ENCODE measurements at regions not wholly inside any gene's neighbourhood (a gene's known extent, or its start where the extent isn't known, plus 50 kb on each side); places are given as distances from the start of the nearest gene placed in this dataset.

GRCh38 chr12:5305425-5305824 lies 126.5 kb upstream of the NTF3 start:
- CTCF ChIA-PET, result no interaction called here
- no peak overlapping the region for H3K27ac ChIP-seq (ENCODE audit: extremely low read depth, low read depth, low read length)
- POLR2A ChIA-PET, result no interaction called here
- no peaks in the 10 kb centered on the region for H3K36me3 ChIP-seq (ENCODE audit: control insufficient read depth in 2 of 2, insufficient read depth in 1 of 2, low read length in 2 of 2)
- no peaks in the 10 kb centered on the region for H3K4me1 ChIP-seq (ENCODE audit: control insufficient read depth, insufficient read depth, low read length)
- no peak overlapping the region for H3K4me3 ChIP-seq (ENCODE audit: low read depth, low read length)
- H3K9me3 ChIP-seq (ENCODE audit: control insufficient read depth, insufficient read depth, low read depth, low read length), result no peaks in the 10 kb centered on the region
- TF ChIP-seq TSHZ1 (tag by site-specific recombination; IDR thresholded peaks at IDR 0.05; ENCODE audit: borderline replicate concordance), result no peak
- TF ChIP-seq SALL2 (tag by site-specific recombination; IDR thresholded peaks at IDR 0.05; ENCODE audit: borderline replicate concordance), result no peak
- no peak for TF ChIP-seq INSM2 (tag by site-specific recombination; IDR thresholded peaks at IDR 0.05)
- no peak for TF ChIP-seq ZNF155 (tag by site-specific recombination; IDR thresholded peaks at IDR 0.05)
- TF ChIP-seq ZFP3 (tag by site-specific recombination; IDR thresholded peaks at IDR 0.05; ENCODE audit: low read depth), result no peak
- TF ChIP-seq YY2 (tag by site-specific recombination; IDR thresholded peaks at IDR 0.05), result no peak
- no peak for TF ChIP-seq PRDM2 (tag by site-specific recombination; IDR thresholded peaks at IDR 0.05; ENCODE audit: borderline replicate concordance)
- no peak for TF ChIP-seq ZBTB20 (tag by site-specific recombination; IDR thresholded peaks at IDR 0.05)
- no peak for TF ChIP-seq ZNF658 (tag by site-specific recombination; IDR thresholded peaks at IDR 0.05)
- no peak for TF ChIP-seq ZNF391 (tag by site-specific recombination; IDR thresholded peaks at IDR 0.05; ENCODE audit: borderline replicate concordance, low read depth)
- TF ChIP-seq ZNF449 (tag by site-specific recombination; IDR thresholded peaks at IDR 0.05), result no peak
- TF ChIP-seq ZNF561 (tag by site-specific recombination; IDR thresholded peaks at IDR 0.05; ENCODE audit: borderline replicate concordance), result no peak
